ENCODE measurements at regions not wholly inside any gene's neighbourhood (a gene's known extent, or its start where the extent isn't known, plus 50 kb on each side); places are given as distances from the start of the nearest gene placed in this dataset.

- TF ChIP-seq POLR2A (IDR thresholded peaks at IDR 0.05), result no peak
- no peak for TF ChIP-seq CTCF (IDR thresholded peaks at IDR 0.05)
Observed at GRCh38 chr6:166697113-166697512, 70.1 kb upstream of the RPS6KA2 start.
